Fibroblast of skin of right quadriceps (primary cell): ENCODE measurements at regions not wholly inside any gene's neighbourhood (a gene's known extent, or its start where the extent isn't known, plus 50 kb on each side); places are given as distances from the start of the nearest gene placed in this dataset.
A peak's percentile ranks its signal among the peaks of the same experiment; 100 is the strongest.
"Not testable (repeated sequence)": the region's sequence is repeated elsewhere in the genome, so short reads cannot be mapped to it uniquely, and the experiment has no call there.

Experiments used
- DNase-seq: peaks from one replicate; pipeline ENCODE4 v3.0.0-alpha.2; 2013

DNA sequence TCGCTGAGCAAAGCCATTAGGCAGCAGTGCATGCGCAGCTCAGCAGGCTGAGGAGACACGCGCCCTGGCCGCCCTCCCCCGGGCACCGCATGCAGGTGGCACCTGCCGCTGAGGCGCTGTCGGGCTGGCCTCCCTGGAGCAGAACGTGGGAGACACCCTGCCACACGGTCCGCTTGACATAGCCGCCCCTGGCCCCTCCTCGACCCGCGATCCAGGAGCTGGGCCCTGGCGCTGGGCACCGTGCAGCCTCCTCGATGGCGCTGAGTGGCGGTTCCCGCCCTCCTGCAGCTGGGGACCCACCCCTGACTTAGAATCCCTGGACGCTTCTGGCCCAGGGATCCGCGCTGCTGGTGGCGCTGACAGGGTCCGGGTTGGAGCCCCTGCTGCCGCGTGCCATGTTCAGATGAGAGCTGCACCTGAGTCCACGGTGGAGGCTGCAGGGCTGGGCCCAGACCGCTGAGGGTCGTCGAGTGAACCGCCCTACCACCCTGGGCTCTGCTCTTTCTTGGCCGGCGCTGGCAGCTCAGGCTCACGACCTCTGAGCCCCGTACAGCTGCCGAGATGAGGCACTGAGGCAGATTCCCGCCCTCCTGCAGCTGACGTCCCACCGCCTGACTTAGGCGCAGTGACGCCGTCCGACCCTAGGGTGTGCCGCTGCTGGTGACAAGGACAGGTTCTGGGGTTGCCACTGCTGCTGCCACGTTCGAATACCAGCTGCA lies 116.8 kb downstream of the OR13A1 start:
- DNase-seq = no peak

DNA sequence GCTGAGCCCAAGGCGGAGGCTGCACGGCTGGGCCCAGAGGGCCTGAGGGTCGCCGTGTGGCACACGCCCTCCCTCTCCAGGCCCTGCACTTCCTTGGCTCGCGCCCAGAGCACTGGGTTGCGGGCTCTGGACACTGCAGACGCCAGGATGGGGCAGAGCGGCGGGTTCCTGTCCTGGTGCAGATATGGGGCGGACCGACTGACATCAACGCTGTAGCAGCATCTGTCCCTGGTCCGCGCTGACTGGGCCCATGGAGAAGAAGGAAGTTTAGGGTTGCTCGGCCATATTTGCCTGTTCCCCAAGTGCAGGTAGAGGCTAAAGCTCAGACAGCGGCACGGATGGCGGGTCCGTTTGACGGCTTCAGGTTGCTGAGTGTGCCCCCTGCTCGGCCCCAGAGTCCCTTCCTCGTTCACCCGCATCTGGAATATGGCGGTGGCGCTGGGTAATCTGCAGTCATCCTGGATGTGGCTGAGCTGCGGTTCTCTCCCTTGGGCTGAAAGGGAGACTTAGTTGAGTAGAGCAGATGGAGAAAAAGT lies 116.1 kb downstream of the OR13A1 start:
- no peak for DNase-seq

DNA sequence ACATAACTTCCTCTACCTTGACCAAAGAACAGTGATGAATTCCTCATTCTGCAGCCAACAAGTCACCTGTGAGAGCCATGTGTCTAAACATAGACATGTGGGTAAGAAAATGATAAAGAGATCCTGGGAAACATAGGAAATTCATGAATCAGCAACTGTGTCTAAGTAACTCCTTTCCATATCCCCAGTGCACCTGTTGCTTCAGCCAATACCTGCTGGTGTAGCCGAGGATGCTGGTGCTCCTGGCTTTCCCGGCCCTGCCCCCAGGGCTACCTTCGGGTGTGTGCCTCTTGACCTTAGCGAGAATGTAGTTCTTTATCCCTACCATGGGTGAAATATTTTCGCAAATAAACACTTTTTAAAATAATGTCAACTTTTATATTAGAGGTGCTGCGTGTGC lies 114.1 kb downstream of the OR13A1 start:
- DNase-seq = no peak

DNA sequence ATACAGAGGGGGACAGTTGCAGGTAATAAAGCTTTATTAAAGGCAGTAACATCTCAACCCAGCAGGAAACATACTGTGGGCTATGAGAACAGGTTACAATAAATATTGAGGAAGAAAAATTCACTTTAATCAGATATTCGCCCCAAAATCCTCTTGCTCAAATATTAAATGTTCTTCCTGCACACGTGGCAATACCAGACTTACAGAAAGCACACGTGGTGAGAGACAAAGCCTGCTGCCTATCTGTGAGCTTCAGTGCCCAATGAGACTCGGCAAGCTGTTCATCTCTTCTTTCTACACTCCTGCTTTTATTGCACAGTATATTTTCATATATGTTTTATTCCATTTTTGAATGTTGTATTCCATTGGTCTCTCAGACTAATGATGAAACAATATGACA lies 113.2 kb downstream of the OR13A1 start:
- DNase-seq = no peak

DNA sequence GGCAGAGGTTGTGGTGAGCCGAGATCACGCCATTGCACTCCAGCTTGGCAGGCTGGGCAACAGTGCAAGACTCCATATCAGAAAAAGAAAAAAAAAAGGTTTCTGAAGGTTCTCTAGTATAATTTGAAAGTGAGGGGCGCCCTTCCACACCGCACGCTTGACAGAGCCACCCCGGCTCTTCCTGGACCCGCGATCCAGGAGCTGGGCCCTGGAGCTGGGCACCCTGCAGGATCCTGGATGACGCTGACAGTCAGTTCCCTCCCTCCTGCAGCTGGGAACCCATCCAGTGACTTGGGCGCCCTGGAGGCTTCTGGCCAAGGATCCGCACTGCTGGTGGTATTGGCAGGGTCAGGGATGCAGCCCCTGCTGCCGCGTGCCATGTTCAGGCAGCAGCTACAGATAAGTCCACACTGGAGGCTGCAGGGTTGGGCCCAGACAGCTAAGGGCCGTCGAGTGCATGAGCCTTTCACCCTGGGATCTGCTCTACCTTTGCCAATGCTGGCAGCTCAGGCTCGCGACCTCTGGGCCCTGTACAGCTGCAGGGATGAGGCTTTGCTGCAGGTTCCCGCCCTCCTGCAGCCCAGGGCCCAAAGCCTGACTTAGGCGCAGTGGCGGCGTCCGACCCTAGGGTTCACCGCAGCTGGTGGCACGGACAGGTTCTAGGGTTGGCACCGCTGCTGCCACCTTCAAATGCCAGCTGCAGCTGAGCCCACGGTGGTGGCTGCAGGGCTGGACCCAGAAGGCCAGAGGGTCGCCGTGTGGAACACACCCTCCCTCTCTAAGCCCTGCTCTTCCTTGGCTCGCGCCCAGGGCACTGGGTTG lies 110.2 kb downstream of the OR13A1 start:
- DNase-seq = no peak

DNA sequence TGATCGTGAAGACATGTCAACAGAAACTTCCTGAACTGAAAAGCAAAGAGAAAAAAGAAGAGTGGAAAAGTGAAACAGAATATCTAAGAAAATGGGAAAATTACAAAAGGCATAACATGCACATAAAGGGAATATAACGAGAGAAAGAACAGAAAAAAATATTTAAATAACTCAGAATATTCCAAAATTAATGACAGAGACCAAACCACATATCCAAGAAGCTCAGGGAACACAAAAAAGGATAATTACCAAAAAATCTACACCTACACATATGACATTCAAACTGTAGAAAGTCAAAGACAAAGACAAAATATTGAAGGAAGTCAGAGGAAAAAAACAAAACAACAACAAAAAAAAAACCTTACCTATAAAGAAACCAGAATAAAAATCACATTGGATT lies 105.5 kb downstream of the OR13A1 start:
- DNase-seq = no peak

DNA sequence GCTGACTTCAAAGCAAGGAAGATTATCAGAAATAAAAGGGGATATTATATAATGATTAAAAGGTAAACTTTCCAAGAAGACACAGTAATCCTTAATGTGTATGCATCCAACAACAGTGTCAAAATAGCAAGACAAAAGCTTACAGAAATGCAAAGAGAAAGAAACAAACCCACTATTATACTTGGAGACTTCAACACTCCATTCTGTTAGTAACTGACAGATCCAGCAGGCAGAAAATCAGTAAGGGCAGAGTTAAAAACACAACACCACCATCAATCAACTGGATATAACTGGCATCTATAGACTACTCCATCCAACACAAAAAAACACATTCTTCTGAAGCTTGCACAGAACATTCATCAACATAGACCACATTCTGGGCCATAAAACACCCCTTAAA lies 103.8 kb downstream of the OR13A1 start:
- no peak for DNase-seq

DNA sequence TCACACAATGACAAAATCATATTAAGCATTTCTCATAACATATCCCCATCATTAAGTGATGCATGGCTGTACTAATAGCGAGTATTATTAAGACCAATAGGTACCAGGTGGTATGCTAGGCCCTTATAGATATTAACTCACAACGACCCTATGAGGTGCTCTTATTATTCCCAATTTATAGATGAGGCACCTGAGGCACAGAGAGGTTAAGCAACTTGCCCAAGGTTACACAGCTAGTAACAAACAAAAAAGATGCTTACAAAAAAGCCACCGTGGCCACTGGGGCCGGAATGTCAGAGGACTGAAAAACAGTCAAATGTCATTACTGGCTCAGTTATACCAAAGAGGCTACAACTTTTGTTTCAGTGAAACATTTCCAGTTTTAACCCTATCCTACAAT lies 96.0 kb downstream of the OR13A1 start:
- no peak for DNase-seq

DNA sequence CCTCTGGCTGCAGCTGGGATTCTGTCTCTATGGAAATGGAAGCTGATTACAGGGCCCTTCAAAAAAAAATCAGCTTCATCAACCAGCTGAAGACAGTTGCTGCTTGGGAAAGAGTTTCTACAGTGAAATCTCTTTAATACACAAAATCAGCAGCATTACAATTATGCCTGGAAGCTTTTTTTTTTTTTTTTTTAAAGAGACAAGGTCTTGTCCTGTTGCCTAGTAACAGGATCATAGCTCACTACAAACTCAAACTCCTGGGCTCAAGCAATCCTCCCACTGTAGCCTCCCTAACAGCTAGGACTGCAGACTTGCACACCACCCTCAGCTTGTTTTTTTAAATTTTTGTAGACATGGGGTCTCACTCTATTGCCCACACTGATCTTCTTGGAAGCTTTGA lies 94.5 kb downstream of the OR13A1 start:
- DNase-seq = no peak

DNA sequence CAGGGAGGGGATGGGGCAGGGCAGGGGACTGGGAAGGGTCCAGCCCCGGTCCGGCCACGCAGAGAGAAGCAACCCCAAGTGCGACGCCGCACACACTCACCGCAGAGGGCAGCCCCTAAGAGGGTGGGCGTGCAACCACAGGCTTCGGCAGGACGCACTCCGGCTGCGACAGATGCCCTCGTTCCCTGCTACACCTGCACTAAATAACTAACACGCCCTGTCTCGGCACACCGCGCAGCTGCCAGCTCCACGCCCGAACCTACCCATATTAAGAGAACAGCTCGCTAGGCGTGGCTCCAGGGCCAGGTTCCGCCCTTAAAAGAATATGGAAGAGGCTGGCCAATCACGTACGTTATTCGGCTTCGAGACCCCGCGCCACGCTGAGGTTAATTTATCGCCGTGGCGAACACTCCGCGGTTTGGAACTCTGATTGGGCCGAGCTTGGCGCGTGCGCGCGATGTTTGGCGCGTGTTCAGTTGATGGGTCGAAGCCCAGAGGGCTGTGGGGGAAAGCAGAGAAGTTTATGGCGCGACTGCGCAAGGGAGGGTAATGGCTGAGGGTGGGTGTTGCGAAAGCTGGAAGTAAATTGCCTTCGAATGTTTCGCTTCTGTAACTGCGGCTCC lies 91.1 kb downstream of the OR13A1 start:
- DNase-seq = no peak

DNA sequence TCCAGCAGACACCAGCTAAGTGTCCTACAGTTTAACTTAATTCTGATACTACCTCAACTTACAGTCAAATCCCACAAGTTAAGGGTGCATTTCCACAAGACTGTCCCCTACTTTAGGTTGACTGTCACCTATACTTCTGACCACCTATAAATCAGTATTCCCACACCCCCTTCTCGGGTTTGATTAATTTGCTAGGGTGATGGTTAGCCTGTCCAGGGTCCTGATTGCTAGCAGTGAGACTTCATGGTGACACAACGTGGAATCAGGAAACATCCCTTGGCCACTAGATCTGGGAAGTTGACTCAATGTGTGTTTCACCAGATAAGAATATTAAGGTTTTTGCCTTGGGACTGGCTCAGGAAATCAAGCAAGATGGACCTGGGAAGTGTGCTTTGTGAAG lies 88.4 kb downstream of the OR13A1 start:
- no peak for DNase-seq

DNA sequence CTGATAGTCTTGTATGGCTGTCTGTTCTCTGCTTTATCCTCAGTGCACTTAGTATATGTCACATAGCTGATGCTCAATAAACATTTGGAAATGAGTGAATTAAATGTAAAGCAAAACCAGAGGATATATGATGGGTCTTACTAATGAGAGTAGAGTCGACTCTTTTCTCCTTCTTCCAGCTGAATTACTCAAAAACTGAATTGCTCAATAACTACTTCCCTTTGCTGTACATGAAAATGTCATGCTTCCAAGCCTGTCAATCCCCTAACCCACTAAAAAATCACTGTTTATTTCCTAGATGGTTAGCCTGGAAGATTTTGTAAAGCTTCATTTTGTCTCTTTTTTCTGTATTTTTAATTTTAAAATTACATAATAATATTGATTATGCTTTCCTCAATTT lies 88.0 kb downstream of the OR13A1 start:
- DNase-seq = no peak

DNA sequence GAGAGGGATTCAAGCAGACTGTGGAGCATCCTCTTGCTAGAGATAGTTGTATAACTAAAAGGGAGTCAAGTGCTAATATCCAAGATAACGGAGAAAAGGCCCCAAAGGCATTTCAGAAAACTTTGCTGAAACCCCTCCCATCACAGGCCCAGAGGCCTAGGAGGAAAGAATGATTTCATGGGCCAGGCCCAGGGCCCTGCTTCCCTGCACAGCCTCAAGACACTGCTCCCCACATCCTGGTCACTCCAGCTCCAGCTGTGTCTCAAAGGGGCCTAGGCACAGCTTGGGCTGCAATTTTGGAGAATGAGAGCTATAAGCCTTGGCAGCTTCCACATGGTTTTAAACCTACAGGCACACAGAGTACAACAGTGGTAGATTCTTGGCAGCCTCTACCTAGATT lies 85.6 kb downstream of the OR13A1 start:
- DNase-seq = no peak

DNA sequence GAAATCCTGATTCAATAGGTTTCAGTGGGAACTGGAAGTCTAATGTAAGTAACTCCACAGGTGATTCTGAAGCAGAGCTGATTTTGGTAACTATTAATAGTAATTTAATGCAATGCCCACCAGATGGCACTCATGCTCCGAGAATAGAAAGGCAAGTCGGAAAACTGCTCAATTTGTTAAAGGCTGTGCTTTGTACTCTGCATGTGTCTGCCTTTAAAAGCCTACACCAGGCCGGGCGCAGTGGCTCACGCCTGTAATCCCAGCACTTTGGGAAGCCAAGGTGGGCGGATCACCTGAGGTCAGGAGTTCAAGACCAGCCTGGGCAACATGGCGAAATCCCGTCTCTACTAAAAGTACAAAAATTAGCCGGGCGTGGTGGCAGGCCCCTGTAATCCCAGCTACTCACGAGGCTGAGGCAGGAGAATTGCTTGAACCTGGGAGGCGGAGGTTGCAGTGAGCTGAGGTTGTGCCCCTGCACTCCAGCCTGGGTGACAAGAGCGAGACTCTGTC lies 80.1 kb downstream of the OR13A1 start:
- peak; percentile 68 for DNase-seq

DNA sequence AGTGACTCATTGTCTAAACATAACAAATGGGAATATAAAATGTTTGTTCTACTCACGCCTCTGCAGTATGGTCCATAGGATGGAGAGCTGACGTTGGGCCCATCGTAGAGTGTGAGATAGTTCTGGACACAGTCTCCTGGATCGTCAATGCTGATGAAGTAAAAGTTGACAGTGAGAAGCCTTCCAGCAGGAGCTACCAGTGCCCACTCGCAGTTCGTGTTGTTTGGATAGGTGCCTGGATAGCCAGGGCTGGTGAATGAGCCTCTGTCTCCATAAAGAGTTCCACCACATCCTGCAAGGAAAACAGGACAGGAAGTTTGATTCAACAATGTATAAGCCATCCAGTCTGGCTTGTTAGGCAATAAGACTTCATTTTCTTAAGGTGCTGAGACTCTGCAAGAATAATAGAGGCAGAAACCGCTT lies 79.6 kb downstream of the OR13A1 start:
- no peak for DNase-seq

DNA sequence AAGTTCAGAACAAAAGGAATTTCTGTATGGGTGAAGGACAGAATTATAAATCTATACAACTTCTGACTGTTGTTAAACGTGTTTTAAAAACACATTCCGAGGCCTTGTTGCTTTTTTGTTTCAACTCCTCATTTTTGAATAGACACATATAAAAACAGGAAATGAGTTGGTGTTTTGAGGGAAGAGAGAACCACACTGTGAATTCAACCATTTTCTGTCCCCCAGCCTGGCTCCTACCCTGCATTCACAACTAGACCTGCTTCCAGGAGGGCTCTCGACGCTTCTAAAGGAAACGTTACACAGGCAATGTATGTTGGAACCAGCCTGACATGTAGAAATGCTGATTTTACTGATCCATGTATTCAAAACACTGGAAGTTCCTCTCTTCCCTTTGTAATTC lies 76.5 kb downstream of the OR13A1 start:
- DNase-seq = no peak

DNA sequence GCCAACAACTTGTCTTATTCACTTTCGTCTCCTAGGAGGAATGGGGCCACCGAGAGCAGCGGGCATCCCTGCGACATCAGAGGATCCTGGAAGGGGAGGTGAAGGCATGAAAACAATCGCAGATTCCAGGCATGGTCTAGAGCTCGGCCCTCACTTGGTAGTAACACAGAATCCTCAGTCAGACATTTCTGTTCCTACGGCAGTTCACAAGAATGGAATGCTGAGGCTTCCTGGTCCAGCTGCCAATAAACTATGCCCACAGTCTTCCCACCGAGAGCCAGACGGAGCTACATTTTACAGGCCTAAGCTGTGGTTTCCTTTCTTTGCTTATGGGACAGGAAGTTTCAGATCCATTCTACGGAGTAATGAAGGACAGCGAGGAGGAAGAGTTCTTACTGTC lies 75.8 kb downstream of the OR13A1 start:
- DNase-seq = peak; percentile 11

DNA sequence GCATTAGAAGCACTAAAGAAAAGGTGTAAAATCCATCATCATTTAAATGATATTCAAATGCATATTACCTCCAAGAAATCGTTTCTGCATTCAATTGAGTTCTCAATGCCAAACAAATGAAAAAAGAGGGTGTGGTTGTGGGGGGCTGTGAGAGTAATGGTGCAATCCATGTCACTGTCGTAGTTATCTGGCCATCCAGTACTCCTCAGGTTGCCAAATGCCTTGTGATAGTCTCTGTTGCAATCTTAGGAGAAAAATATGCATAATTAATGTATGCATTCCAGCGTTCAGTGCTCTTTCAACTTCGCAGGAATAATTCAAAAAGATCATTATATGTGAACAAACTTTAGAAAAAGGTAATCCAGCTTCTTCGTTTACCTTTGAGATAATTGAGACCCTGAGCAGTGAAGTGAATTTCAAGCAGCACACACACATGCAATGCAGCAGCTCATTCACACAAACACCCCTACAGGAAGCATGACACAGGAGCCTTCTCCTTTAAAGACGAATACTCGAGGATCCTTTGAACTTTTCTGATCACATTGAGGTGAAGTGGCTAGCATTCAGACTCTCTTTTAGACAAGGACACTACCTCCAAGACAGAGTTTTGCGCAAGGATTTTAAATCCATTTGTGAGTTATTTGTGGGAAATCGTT lies 73.4 kb downstream of the OR13A1 start:
- DNase-seq = no peak

DNA sequence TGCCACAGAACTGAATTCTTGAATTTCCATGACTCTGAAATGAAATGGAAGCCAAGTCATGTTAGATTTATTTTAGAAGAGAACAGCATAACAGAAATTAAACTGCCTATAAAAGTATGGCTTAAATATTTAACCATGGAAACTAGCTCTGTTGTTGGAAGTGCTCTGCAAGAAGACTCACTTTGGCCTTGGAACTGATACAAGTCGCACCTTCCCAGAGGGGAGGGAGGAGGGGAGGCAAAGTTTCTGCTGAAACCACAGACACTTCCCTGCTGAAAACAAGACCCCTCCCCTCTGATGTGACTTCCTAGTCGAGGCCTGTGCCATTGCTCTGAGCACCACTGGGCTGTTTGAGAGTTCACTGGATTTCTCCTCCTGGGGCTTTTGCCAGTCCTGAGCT lies 72.1 kb downstream of the OR13A1 start:
- DNase-seq = no peak

DNA sequence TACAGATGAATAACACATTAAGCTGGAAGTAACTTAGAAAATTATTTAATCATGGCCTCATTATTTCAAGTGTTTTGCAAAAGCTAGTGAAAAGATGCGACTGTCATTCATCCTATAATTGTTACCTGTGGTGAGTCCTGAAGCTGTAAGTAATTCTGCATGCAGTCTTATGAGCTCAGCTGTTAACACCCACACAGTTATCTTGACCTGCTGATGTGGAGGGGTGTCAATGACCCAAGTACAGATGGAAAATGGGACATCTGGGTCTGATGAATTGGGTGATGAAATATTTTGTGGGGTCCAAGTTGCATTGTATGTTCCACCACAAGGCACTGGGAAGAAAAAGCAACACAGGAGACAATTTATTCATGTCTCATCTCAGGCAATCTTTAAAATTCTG lies 68.9 kb downstream of the OR13A1 start:
- DNase-seq = no peak

DNA sequence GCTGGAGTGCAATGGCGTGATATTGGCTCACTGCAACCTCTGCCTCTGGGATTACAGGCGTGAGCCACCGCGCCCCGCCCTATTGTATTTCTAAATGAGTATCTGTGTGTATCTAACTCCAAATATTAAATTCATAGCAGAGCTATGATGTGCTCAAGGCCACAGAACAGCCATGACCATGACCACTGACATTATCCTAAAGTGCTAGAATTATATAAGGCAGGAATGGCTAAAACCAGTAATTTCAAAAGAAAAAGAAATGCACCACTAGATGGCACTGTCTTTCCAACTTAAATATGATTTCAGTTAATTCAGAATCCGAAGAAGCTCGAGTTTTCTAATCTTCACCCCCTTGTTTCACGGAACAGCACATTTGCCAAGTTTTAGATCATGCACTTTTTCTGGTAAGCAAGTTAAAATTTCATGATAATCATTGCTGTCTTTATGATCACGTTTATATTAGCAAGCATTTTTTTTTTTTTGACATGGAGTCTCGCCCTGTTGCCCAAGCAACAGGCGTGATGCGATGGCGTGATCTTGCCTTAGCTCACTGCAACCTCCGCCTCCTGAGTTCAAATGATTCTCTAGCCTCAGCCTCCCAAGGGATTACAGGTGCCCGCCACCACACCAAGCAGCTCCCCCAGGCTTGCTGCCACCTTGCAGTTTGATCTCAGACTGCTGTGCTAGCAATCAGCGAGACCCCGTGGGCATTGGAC lies 65.3 kb downstream of the OR13A1 start:
- DNase-seq = peak; percentile 45

DNA sequence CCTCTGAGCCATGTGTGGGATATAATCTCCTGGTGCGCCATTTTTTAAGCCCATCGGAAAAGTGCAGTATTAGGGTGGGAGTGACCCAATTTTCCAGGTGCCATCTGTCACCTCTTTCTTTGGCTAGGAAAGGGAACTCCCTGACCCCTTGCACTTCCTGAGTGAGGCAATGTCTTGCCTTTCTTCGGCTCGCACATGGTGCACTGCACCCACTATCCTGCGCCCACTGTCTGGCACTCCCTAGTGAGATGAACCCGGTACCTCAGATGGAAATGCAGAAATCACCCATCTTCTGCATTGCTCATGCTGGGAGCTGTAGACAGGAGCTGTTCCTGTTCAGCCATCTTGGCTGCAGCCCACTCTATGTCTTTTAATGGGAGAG lies 64.7 kb downstream of the OR13A1 start:
- not testable (repeated sequence) for DNase-seq
